GM12892 (cell line): ENCODE measurements at regions not wholly inside any gene's neighbourhood (a gene's known extent, or its start where the extent isn't known, plus 50 kb on each side); places are given as distances from the start of the nearest gene placed in this dataset.

Source experiments
- POLR2A ChIP-seq: IDR thresholded peaks from 2 replicates; pipeline ENCODE4 v1.6.1; 2011; ENCODE audit warnings: low read depth, low read length, control low read depth
- POLR2AphosphoS5 ChIP-seq: IDR thresholded peaks from 2 replicates; pipeline ENCODE4 v1.6.1; 2011; ENCODE audit warnings: low read depth, low read length, control low read depth
- TAF1 ChIP-seq: IDR thresholded peaks from 2 replicates; pipeline ENCODE4 v1.6.1; 2011; ENCODE audit warnings: low read depth, mild to moderate bottlenecking, control low read depth, low read length, borderline replicate concordance

- TF ChIP-seq POLR2A (no peak), POLR2AphosphoS5 (no peak), TAF1 (no peak)
These were observed 284.5 kb upstream of the GJE1 start for GRCh38 chr6:141848029-141848890.
